ENCODE measurements at regions not wholly inside any gene's neighbourhood (a gene's known extent, or its start where the extent isn't known, plus 50 kb on each side); places are given as distances from the start of the nearest gene placed in this dataset.

- no peak for TF ChIP-seq CTCF (tag by site-specific recombination; IDR thresholded peaks at IDR 0.05)
- no peak for TF ChIP-seq GLIS1 (tag by site-specific recombination; IDR thresholded peaks at IDR 0.05)
- no peak for TF ChIP-seq KLF16 (tag by site-specific recombination; IDR thresholded peaks at IDR 0.05)
- TF ChIP-seq ZNF777 (tag by site-specific recombination; IDR thresholded peaks at IDR 0.05; ENCODE audit: borderline replicate concordance): no peak
- TF ChIP-seq ZSCAN23 (tag by site-specific recombination; IDR thresholded peaks at IDR 0.05): no peak
- no peak for TF ChIP-seq YY1 (tag by site-specific recombination; IDR thresholded peaks at IDR 0.05)
- TF ChIP-seq REST (tag by site-specific recombination; IDR thresholded peaks at IDR 0.05): no peak
- TF ChIP-seq ZNF549 (tag by site-specific recombination; IDR thresholded peaks at IDR 0.05): no peak
Measured at GRCh38 chr16:29314292-29314934, 92.1 kb downstream of the NPIPB11 start.
